ENCODE measurements at regions not wholly inside any gene's neighbourhood (a gene's known extent, or its start where the extent isn't known, plus 50 kb on each side); places are given as distances from the start of the nearest gene placed in this dataset.
"Not testable (repeated sequence)": the region's sequence is repeated elsewhere in the genome, so short reads cannot be mapped to it uniquely, and the experiment has no call there.

DNA sequence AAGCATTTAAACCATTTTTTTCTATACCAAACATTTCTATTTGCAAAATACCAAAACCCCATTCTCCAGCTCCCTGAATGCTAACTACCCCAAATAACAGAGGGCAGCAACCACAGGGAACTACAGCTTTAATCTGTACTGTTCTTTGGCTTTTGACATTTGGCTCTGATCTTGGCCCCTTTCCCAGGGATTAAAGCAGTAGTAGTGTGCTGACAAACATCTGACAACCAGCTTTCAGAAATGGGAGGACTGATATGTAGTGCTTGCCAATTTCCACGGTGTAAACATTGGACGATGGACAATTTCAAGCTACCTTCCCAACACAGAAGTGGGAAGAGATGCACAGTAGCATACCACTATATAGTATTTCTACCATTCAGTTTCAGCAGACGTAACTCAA lies 88.4 kb upstream of the TEAD1 start:
- no peak for DNase-seq

- no peak for DNase-seq
These were observed 86.8 kb upstream of the TEAD1 start for GRCh38 chr11:12587333-12587991.

DNA sequence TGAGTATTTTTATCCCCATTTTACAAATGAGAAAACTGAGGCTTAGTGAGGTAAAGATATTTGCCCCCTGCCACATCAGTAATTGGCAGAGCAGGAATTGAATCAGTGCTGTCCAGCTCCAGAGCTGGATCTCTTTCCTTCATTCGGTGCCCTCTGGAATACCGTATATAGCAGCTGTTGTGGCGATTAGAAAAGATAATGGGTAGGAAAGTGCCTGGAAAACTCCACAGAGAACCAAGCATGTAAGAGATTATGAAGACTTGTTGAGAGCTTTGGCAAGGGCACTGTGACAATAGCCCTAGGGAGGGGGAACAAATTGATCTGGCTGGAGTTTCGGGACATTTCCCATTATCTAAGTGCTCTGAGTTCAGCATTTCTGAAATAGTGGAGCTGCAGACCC lies 82.5 kb upstream of the TEAD1 start:
- no peak for DNase-seq

DNA sequence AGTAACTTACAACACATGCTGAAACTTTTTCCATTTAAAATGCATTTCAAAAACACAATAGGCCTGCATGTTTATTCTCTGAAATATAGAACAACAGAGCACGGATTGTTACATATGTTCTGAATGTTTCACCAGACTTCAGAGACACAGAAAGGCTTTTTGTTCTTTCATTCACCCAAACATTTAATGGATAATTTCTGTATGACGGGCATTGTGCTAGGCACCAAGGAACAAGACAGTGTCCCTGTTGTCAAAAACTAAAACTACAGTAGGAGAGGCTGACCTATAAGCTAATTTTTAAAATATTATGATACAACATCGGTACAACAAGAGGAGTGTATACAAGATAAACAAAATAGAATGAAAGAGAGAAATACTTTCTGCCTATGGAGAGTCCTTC lies 81.9 kb upstream of the TEAD1 start:
- DNase-seq, result no peak

GRCh38 chr11:12595089-12595847 lies 79.0 kb upstream of the TEAD1 start:
- not testable (repeated sequence) for DNase-seq

GRCh38 chr11:12598330-12599256 lies 75.6 kb upstream of the TEAD1 start:
- DNase-seq, result no peak

- DNase-seq, result peak; percentile 82
These were observed 74.6 kb upstream of the TEAD1 start for GRCh38 chr11:12599408-12600143.

DNA sequence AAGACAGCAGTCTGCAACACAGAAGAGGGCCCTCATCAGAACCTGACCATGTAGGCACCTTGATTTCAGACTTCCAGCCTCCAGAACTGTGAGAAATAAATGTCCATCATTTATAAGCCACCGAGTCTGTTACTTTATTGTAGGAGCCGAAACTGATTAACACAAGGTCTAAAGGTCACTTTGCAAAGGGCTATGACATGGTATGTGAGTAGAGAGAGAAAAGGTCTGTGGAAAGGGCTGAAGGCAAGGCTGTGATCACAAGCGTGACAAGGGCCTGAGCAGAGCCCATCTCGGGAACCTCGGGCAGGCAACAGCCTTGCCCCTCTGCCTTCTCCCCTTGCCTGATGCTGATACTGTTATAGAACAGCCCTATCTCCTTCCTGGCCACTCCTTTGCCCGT lies 73.4 kb upstream of the TEAD1 start:
- DNase-seq, result no peak

GRCh38 chr11:12602421-12602820 lies 71.8 kb upstream of the TEAD1 start:
- no peak for DNase-seq

- no peak for DNase-seq
These were observed 70.8 kb upstream of the TEAD1 start for GRCh38 chr11:12603143-12604088.

DNA sequence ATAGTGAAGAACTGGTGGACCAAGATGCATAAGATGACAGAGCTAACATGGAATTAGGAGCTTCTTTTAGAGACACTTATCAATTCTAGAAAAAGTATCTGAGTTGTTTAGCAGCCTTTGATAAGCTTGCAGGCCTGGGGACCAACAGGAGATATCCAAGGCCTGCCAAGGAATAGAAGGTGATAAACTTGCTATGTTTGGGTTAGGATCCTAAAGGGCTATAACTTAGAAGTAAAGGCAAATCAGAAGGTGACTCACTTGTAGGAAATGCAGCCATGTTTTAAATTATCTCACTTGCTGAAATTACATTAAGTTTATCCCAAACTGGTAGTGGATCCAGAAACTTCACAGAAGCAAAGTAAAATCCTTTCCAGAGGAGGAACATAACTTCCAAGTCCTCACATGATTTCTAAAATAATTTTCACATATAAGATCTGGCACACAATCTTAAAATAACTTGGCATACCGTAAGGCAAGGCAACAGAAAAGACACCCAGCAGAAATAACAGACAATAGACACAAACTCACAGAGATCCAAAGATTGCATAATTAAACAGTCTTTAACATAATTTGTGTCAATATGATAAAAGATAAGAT lies 69.6 kb upstream of the TEAD1 start:
- DNase-seq, result no peak

GRCh38 chr11:12606597-12606996 lies 67.6 kb upstream of the TEAD1 start:
- DNase-seq, result no peak

- not testable (repeated sequence) for DNase-seq
These were observed 65.5 kb upstream of the TEAD1 start for GRCh38 chr11:12608678-12609077.

DNA sequence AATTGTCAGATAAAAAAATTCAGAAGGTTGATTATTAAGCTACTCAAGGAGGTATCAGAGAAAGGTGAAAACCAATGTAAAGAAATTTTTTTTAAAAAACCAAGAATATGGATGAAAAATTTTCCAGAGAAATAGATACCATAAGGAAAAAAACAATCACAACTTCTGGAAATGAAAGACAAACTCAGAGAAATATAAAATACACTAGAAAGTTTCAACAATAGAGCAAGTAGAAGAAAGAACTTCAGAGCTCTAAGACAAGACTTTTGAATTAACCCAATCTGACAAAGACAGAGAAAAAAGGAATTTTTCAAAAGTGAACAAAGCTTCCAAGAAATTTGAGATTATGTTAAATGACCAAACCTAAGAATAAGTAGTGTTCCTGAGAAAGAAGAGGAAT lies 62.9 kb upstream of the TEAD1 start:
- no peak for DNase-seq

- no peak for DNase-seq
These were observed 56.6 kb upstream of the TEAD1 start for GRCh38 chr11:12617632-12618031.

- no peak for DNase-seq
These were observed 55.3 kb upstream of the TEAD1 start for GRCh38 chr11:12618743-12619540.

- no peak for DNase-seq
These were observed 50.4 kb upstream of the TEAD1 start for GRCh38 chr11:12623869-12624268.
